PFSK-1 (cell line): ENCODE measurements at regions not wholly inside any gene's neighbourhood (a gene's known extent, or its start where the extent isn't known, plus 50 kb on each side); places are given as distances from the start of the nearest gene placed in this dataset.

Source experiments
- POLR2AphosphoS5 ChIP-seq: IDR thresholded peaks from 2 replicates; pipeline ENCODE4 v1.6.1; 2012; ENCODE audit warnings: low read depth, mild to moderate bottlenecking, control low read depth, low read length, moderate library complexity
- SIN3A ChIP-seq: IDR thresholded peaks from 2 replicates; pipeline ENCODE4 v1.6.1; 2012; ENCODE audit warnings: mild to moderate bottlenecking, low read length, moderate library complexity, borderline replicate concordance; ENCODE audit not compliant: insufficient read depth
- TAF1 ChIP-seq: IDR thresholded peaks from 2 replicates; pipeline ENCODE4 v1.6.1; 2012; ENCODE audit warnings: low read length, control low read depth, borderline replicate concordance; ENCODE audit not compliant: insufficient read depth

- no peak for TF ChIP-seq TAF1
- TF ChIP-seq POLR2AphosphoS5: no peak
- no peak for TF ChIP-seq SIN3A
These were observed 156.4 kb upstream of the PCDH18 start for GRCh38 chr4:137688651-137689050.
